GM20000 (cell line): ENCODE measurements at regions not wholly inside any gene's neighbourhood (a gene's known extent, or its start where the extent isn't known, plus 50 kb on each side); places are given as distances from the start of the nearest gene placed in this dataset.

Source experiments
- DNase-seq: peaks from one replicate; pipeline ENCODE4 v3.0.0; 2012; ENCODE audit warnings: low spot score
- CTCF ChIP-seq: IDR thresholded peaks from 2 replicates; pipeline ENCODE4 v1.5.1; 2012; ENCODE audit warnings: mild to moderate bottlenecking, control low read depth; ENCODE audit errors: extremely low read depth, missing control alignments

- no peak for TF ChIP-seq CTCF
- no peak for DNase-seq
Observed at GRCh38 chr5:75975496-75975895, 107.7 kb upstream of the SV2C start.

- no peak for DNase-seq
- no peak for TF ChIP-seq CTCF
Observed at GRCh38 chr5:75965292-75965691, 117.9 kb upstream of the SV2C start.

- peak; percentile 15 for DNase-seq
- TF ChIP-seq CTCF = no peak
Observed at GRCh38 chr5:75964008-75964407, 119.2 kb upstream of the SV2C start.

GRCh38 chr5:75963554-75963953, 119.6 kb upstream of the SV2C start:
- TF ChIP-seq CTCF = no peak
- no peak for DNase-seq

- no peak for TF ChIP-seq CTCF
- no peak for DNase-seq
Observed at GRCh38 chr5:75961818-75962217, 121.4 kb upstream of the SV2C start.

GRCh38 chr5:75960129-75960528, 123.1 kb upstream of the SV2C start:
- no peak for DNase-seq
- TF ChIP-seq CTCF = no peak

GRCh38 chr5:75952963-75953362, 130.2 kb upstream of the SV2C start:
- no peak for TF ChIP-seq CTCF
- no peak for DNase-seq
